Lung (tissue), 11 donors: ENCODE measurements at regions not wholly inside any gene's neighbourhood (a gene's known extent, or its start where the extent isn't known, plus 50 kb on each side); places are given as distances from the start of the nearest gene placed in this dataset.

ENCODE experiments used
- ATAC-seq: fragments of 200-7000 bp; cut with Tn5 transposase; one replicate; pipeline ENCODE4 v1.9.1; 2020; ENCODE audit warnings: moderate number of reproducible peaks; ENCODE audit not compliant: insufficient read depth, low FRiP score
- DNase-seq, 3 donors: peaks; one replicate each; pipeline ENCODE4 v3.0.0-alpha.2; 2013 to 2017
- H3K27ac ChIP-seq, 2 donors: one replicate each; pipeline ENCODE4 v1.5.1; 2013; ENCODE audit warnings: mild to moderate bottlenecking in 2 of 2, moderate library complexity in 2 of 2, control low read depth in 1 of 2, inconsistent platforms in 1 of 2, low read depth in 1 of 2, low read length in 1 of 2
- H3K27me3 ChIP-seq, 3 donors: one replicate each; pipeline ENCODE4 v1.5.1; 2013; ENCODE audit warnings: low read length in 2 of 3; ENCODE audit not compliant: control insufficient read depth in 3 of 3, insufficient read depth in 3 of 3
- H3K36me3 ChIP-seq, 4 donors: one replicate each; pipeline ENCODE4 v1.5.1; 2013; ENCODE audit warnings: low read length in 4 of 4, mild to moderate bottlenecking in 1 of 4, moderate library complexity in 1 of 4; ENCODE audit not compliant: control insufficient read depth in 4 of 4, insufficient read depth in 4 of 4
- H3K4me1 ChIP-seq, 5 donors: one replicate each; pipeline ENCODE4 v1.5.1; 2013; ENCODE audit warnings: low read length in 5 of 5, mild to moderate bottlenecking in 2 of 5, moderate library complexity in 1 of 5; ENCODE audit not compliant: control insufficient read depth in 5 of 5, insufficient read depth in 5 of 5
- H3K4me3 ChIP-seq: one replicate; pipeline ENCODE4 v1.5.1; 2013; ENCODE audit warnings: mild to moderate bottlenecking, control low read depth, moderate library complexity
- H3K9ac ChIP-seq, 2 donors: one replicate each; pipeline ENCODE4 v1.5.1; 2013; ENCODE audit warnings: low read length in 2 of 2, control low read depth in 1 of 2; ENCODE audit not compliant: insufficient read depth in 1 of 2
- H3K9me3 ChIP-seq, 4 donors: one replicate each; pipeline ENCODE4 v1.5.1; 2013; ENCODE audit warnings: low read length in 3 of 4, mild to moderate bottlenecking in 1 of 4, moderate library complexity in 1 of 4; ENCODE audit not compliant: control insufficient read depth in 4 of 4, insufficient read depth in 3 of 4
- WGBS, 2 donors: extraction: QIAGEN DNeasy Blood & Tissue Kit; methylation state at CpG; one replicate each; pipeline ENCODE4 v1.1.7; 2013; 5-methylcytosine and 5-hydroxymethylcytosine counted together
- TF ChIP-seq, protein P1 (sequence below): IDR thresholded peaks from 2 replicates; pipeline ENCODE4 v1.5.1; 2012; ENCODE audit warnings: mild to moderate bottlenecking; ENCODE audit errors: control extremely low read depth, extremely low read depth
- donor health status: control.
- donor health status: control.
- donor health status: Bipolar disorder and iron deficiency.
- donor health status: healthy.
- donor health status: DM: yes; HTN: yes; CAD: no.

- Histone ChIP-seq H3K36me3 (no peaks in the 10 kb centered on the region), H3K4me3 (no peak overlapping the region), H3K9me3 (peaks cover 0 to 8% (median under 1%) of the 10 kb centered on the region in 4 donors), H3K4me1 (peaks cover 0 to 5% (median 0%) of the 10 kb centered on the region in 5 donors), H3K27ac (no peak overlapping the region), H3K27me3 (peaks cover 0 to 33% (median 15%) of the 10 kb centered on the region in 3 donors), H3K9ac (no peak overlapping the region)
- no peak for ATAC-seq
- DNase-seq, result no peak
- 87 to 91% methylated on average over 15 of the region's 15 CpGs for WGBS, 2 donors
- TF ChIP-seq, protein P1, sequence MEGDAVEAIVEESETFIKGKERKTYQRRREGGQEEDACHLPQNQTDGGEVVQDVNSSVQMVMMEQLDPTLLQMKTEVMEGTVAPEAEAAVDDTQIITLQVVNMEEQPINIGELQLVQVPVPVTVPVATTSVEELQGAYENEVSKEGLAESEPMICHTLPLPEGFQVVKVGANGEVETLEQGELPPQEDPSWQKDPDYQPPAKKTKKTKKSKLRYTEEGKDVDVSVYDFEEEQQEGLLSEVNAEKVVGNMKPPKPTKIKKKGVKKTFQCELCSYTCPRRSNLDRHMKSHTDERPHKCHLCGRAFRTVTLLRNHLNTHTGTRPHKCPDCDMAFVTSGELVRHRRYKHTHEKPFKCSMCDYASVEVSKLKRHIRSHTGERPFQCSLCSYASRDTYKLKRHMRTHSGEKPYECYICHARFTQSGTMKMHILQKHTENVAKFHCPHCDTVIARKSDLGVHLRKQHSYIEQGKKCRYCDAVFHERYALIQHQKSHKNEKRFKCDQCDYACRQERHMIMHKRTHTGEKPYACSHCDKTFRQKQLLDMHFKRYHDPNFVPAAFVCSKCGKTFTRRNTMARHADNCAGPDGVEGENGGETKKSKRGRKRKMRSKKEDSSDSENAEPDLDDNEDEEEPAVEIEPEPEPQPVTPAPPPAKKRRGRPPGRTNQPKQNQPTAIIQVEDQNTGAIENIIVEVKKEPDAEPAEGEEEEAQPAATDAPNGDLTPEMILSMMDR, result no peak
These were observed 80.8 kb downstream of the TSPAN17 start for GRCh38 chr5:176727983-176728675.

DNA sequence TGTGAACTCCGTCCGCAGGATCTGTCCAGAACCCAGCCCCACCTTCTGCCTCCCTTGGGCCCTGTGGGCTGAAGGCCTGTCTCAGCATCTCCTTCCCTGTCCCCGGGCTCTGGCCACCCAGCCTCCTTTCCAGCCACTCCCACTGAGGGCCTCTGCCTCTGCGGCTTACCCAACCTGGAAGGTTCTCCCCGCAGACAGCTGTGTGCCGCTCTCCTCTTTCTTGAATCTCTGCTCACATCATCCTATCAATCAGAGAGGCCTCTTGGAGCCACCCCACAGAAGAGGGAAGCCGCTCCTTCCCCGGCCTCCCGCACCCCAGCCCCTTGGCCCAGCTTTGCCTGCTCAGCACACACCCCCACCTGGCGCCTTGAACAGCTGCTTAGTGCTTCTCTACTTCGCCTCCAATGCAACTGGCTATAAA is 81.5 kb upstream of the UNC5A start:
- Histone ChIP-seq H3K4me3 (no peak overlapping the region), H3K36me3 (no peaks in the 10 kb centered on the region), H3K9ac (no peak overlapping the region), H3K27ac (no peak overlapping the region), H3K4me1 (peaks cover 0 to 5% (median 0%) of the 10 kb centered on the region in 5 donors), H3K9me3 (peaks cover 0 to 11% (median under 1%) of the 10 kb centered on the region in 4 donors), H3K27me3 (peaks cover 0 to 33% (median 15%) of the 10 kb centered on the region in 3 donors)
- DNase-seq (no peak), ATAC-seq (no peak)
- WGBS, 2 donors, result 81 to 82% methylated on average over 11 of the region's 11 CpGs
- TF ChIP-seq, protein P1, result no peak

DNA sequence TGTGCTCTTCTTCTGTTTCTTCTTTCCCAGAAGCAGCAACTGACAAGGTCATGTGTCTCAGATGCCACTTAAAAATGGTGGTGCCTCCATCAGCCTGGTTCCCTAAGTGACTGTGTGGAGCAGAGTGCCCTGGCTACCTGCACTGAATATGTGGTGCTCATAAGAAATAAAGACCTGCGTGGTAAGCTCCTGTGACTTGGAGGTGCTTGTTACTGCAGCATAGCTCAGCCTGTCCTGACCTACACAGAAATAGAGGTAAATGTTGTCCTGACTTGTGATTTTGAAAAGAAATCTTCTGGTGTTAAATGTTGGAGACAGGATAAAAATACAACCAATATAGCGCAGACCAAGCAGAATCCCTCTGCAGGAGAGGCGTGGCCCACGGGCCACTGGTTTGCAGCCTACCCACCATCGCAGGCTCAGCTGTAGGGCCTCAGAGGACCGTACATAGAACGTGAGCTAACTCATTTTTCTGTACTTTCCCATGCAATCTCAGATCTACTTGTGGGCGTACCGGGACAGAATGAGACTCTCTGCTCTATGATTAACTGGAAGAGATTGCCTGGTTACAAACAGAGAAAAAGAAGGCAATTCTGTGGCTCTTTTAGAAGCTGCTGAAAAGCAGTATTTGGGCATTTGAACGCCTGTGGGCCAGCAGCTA is 79.4 kb upstream of the UNC5A start:
- no peak overlapping the region for H3K4me3 ChIP-seq
- H3K36me3 ChIP-seq, result no peaks in the 10 kb centered on the region
- ATAC-seq (no peak), DNase-seq (no peak)
- H3K27me3 ChIP-seq, result peaks cover 0 to 24% (median 16%) of the 10 kb centered on the region in 3 donors
- H3K9me3 ChIP-seq, result peaks cover 0 to 11% (median under 1%) of the 10 kb centered on the region in 4 donors
- peaks cover 0 to 3% (median 0%) of the 10 kb centered on the region in 5 donors for H3K4me1 ChIP-seq
- no peak overlapping the region for H3K27ac ChIP-seq
- 89 to 94% methylated on average over 10 of the region's 10 CpGs for WGBS, 2 donors
- no peak overlapping the region for H3K9ac ChIP-seq
- TF ChIP-seq, protein P1, result no peak
